ENCODE measurements at regions not wholly inside any gene's neighbourhood (a gene's known extent, or its start where the extent isn't known, plus 50 kb on each side); places are given as distances from the start of the nearest gene placed in this dataset.

- no peak for TF ChIP-seq POLR2A (IDR thresholded peaks at IDR 0.05)
- no peak for TF ChIP-seq CTCF (IDR thresholded peaks at IDR 0.05)
Measured at GRCh38 chr2:8392098-8392866, 289.6 kb upstream of the ID2 start.
